ENCODE measurements at regions not wholly inside any gene's neighbourhood (a gene's known extent, or its start where the extent isn't known, plus 50 kb on each side); places are given as distances from the start of the nearest gene placed in this dataset.
A peak's percentile ranks its signal among the peaks of the same experiment; 100 is the strongest.
"Not testable (repeated sequence)": the region's sequence is repeated elsewhere in the genome, so short reads cannot be mapped to it uniquely, and the experiment has no call there.

GRCh38 chr21:23939369-23940065, 1667.8 kb downstream of the MRPL39 start:
- DNase-seq = no peak

GRCh38 chr21:23936991-23937390, 1670.3 kb downstream of the MRPL39 start:
- DNase-seq = no peak

- no peak for DNase-seq
These were observed 1671.1 kb downstream of the MRPL39 start for GRCh38 chr21:23936224-23936623.

- no peak for DNase-seq
These were observed 1676.7 kb downstream of the MRPL39 start for GRCh38 chr21:23930565-23930964.

GRCh38 chr21:23926430-23926829, 1680.9 kb downstream of the MRPL39 start:
- DNase-seq = not testable (repeated sequence)

- no peak for DNase-seq
These were observed 1685.4 kb downstream of the MRPL39 start for GRCh38 chr21:23921670-23922418.

- DNase-seq = no peak
These were observed 1706.6 kb downstream of the MRPL39 start for GRCh38 chr21:23900727-23901126.

GRCh38 chr21:23899561-23899960, 1707.7 kb downstream of the MRPL39 start:
- DNase-seq = no peak

- no peak for DNase-seq
These were observed 1716.6 kb downstream of the MRPL39 start for GRCh38 chr21:23890652-23891051.

GRCh38 chr21:23887725-23888306, 1719.5 kb downstream of the MRPL39 start:
- DNase-seq = no peak

- DNase-seq = no peak
These were observed 1720.2 kb downstream of the MRPL39 start for GRCh38 chr21:23886828-23887724.

GRCh38 chr21:23881783-23882182, 1725.5 kb downstream of the MRPL39 start:
- DNase-seq = no peak

- DNase-seq = no peak
These were observed 1730.2 kb downstream of the MRPL39 start for GRCh38 chr21:23876925-23877558.

GRCh38 chr21:23874271-23874670, 1733.0 kb downstream of the MRPL39 start:
- DNase-seq = no peak

GRCh38 chr21:23861911-23862504, 1745.3 kb downstream of the MRPL39 start:
- DNase-seq = no peak

- DNase-seq = no peak
These were observed 1748.4 kb downstream of the MRPL39 start for GRCh38 chr21:23858878-23859277.

GRCh38 chr21:23853796-23854379, 1753.4 kb downstream of the MRPL39 start:
- no peak for DNase-seq

- DNase-seq = no peak
These were observed 1769.7 kb downstream of the MRPL39 start for GRCh38 chr21:23837564-23837963.

- no peak for DNase-seq
These were observed 1784.5 kb downstream of the MRPL39 start for GRCh38 chr21:23822760-23823159.

- no peak for DNase-seq
These were observed 1789.9 kb downstream of the MRPL39 start for GRCh38 chr21:23817337-23817736.

- no peak for DNase-seq
These were observed 1794.8 kb downstream of the MRPL39 start for GRCh38 chr21:23812485-23812884.

GRCh38 chr21:23811805-23812204, 1795.5 kb downstream of the MRPL39 start:
- DNase-seq = peak; percentile 14
